ENCODE measurements at regions not wholly inside any gene's neighbourhood (a gene's known extent, or its start where the extent isn't known, plus 50 kb on each side); places are given as distances from the start of the nearest gene placed in this dataset.

DNA sequence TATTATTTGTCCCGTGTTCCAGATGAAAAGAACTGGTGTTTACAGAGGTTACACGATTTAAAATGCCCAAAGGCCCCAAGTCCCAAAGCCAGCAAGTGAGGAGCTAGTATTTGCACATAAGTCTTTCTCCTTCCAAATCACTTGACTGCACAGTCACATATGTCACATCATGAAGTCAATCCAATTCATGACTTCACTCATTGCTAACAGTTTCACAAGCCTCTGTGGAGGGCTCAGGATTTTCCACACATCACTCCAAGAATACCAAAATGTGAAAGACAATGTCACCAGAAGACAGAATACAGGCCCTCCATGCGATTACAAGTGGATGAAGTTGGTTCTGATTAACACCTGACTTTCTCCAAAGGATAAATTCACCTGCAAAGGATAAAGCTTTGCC, 283.1 kb upstream of the UBE2E2 start:
- TF ChIP-seq, protein P1, sequence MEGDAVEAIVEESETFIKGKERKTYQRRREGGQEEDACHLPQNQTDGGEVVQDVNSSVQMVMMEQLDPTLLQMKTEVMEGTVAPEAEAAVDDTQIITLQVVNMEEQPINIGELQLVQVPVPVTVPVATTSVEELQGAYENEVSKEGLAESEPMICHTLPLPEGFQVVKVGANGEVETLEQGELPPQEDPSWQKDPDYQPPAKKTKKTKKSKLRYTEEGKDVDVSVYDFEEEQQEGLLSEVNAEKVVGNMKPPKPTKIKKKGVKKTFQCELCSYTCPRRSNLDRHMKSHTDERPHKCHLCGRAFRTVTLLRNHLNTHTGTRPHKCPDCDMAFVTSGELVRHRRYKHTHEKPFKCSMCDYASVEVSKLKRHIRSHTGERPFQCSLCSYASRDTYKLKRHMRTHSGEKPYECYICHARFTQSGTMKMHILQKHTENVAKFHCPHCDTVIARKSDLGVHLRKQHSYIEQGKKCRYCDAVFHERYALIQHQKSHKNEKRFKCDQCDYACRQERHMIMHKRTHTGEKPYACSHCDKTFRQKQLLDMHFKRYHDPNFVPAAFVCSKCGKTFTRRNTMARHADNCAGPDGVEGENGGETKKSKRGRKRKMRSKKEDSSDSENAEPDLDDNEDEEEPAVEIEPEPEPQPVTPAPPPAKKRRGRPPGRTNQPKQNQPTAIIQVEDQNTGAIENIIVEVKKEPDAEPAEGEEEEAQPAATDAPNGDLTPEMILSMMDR (IDR thresholded peaks at IDR 0.05) = no peak
- no peak for TF ChIP-seq POLR2A (IDR thresholded peaks at IDR 0.05)
